Nephron (organoid): ENCODE measurements at regions not wholly inside any gene's neighbourhood (a gene's known extent, or its start where the extent isn't known, plus 50 kb on each side); places are given as distances from the start of the nearest gene placed in this dataset.

Source experiments
- H3K27ac Mint-ChIP-seq, 3 experiments: 2 replicates each; pipeline ENCODE4 v1.8.0; 2020; ENCODE audit warnings: mixed read lengths in 3 of 3, mild to moderate bottlenecking in 2 of 3, moderate library complexity in 1 of 3
- H3K27me3 Mint-ChIP-seq: 2 replicates; pipeline ENCODE4 v1.8.0; 2021; ENCODE audit warnings: low read depth, mild to moderate bottlenecking, moderate library complexity, mixed read lengths
- H3K36me3 Mint-ChIP-seq: 2 replicates; pipeline ENCODE4 v1.8.0; 2020; ENCODE audit warnings: low read depth, mixed read lengths
- H3K4me1 Mint-ChIP-seq: 2 replicates; pipeline ENCODE4 v1.8.0; 2020; ENCODE audit warnings: mixed read lengths
- H3K4me3 Mint-ChIP-seq, 3 experiments: 2 replicates each; pipeline ENCODE4 v1.8.0; 2020; ENCODE audit warnings: mild to moderate bottlenecking in 3 of 3, mixed read lengths in 3 of 3, moderate library complexity in 2 of 3
- H3K9me3 Mint-ChIP-seq: 2 replicates; pipeline ENCODE4 v1.8.0; 2020; ENCODE audit warnings: mixed read lengths
- CTCF ChIP-seq, 3 experiments: fragments of 200-600 bp; sonication (generic); IDR thresholded peaks; one replicate each; pipeline ENCODE4 v1.5.0; 2021; ENCODE audit warnings: antibody characterized with exemption in 3 of 3; ENCODE audit not compliant: unreplicated experiment in 3 of 3

DNA sequence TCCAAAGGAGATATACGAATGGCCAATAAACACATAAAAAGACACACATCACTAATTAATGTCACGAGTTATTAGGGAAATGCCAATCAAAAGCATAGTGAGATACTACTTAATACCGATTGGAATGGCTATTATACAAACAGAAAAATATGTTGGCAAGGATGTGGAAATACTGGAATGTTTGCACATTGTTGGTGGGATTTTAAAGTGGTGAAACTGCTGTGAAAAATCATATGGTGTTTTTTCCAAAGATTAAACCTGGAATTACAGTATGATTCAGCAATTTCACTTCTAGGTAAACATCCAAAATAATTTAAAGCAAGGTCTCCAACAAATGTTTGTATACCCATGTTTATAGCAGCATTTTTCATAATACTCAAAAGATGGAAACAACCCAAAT is 765.5 kb downstream of the VGLL3 start:
- H3K27me3 Mint-ChIP-seq = no peaks in the 10 kb centered on the region
- no peak for TF ChIP-seq CTCF (IDR thresholded peaks at IDR 0.05; ENCODE audit: unreplicated experiment in 3 of 3)
- no peak overlapping the region for H3K27ac Mint-ChIP-seq
- H3K4me1 Mint-ChIP-seq = no peaks in the 10 kb centered on the region
- H3K4me3 Mint-ChIP-seq = no peak overlapping the region
- peaks cover 6% of the 10 kb centered on the region for H3K9me3 Mint-ChIP-seq
- H3K36me3 Mint-ChIP-seq = no peaks in the 10 kb centered on the region

DNA sequence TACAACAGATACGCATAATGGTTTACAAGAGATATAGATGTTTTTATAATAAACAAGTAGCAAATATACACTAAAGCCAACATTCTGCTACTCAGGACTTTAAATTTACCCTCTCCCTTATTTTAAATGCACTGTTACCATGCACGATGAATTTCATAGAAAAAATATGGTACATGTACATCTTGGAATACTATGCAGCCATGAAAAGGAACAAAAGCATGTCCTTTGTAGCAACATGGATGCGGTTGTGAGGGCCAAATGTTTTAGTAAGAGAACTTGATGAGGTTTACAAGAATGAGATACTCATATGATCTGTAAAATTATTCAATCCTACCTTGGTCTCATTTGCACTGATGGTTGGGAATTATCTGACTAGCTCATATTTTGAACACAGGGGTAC is 769.3 kb downstream of the VGLL3 start:
- H3K36me3 Mint-ChIP-seq = no peaks in the 10 kb centered on the region
- no peak overlapping the region for H3K27ac Mint-ChIP-seq
- no peak for TF ChIP-seq CTCF (IDR thresholded peaks at IDR 0.05; ENCODE audit: unreplicated experiment in 3 of 3)
- H3K27me3 Mint-ChIP-seq = no peaks in the 10 kb centered on the region
- no peak overlapping the region for H3K4me3 Mint-ChIP-seq
- no peaks in the 10 kb centered on the region for H3K4me1 Mint-ChIP-seq
- peaks cover 6% of the 10 kb centered on the region for H3K9me3 Mint-ChIP-seq

DNA sequence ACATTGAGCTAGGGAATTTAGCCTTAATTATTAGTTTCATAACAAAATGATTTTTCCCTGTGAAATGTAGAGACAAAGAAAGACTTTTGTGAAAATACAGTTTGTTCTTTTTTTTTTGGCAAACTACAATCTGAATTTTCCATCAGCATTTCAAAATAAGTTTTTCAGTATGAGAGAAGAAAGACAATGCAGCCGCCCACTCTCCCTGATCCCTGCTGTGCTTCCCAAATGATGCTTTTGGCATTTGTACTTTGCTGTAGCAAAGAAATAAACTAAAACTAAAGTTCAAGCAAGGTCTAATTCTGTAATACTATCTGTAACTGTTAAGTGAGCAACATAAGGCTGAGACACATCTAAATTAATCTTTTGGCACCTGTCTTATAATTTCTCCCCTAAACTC is 782.2 kb downstream of the VGLL3 start:
- H3K36me3 Mint-ChIP-seq = no peaks in the 10 kb centered on the region
- H3K4me1 Mint-ChIP-seq = peaks cover 9% of the 10 kb centered on the region
- H3K27me3 Mint-ChIP-seq = no peaks in the 10 kb centered on the region
- H3K4me3 Mint-ChIP-seq = no peak overlapping the region
- no peak for TF ChIP-seq CTCF (IDR thresholded peaks at IDR 0.05; ENCODE audit: unreplicated experiment in 3 of 3)
- no peaks in the 10 kb centered on the region for H3K9me3 Mint-ChIP-seq
- H3K27ac Mint-ChIP-seq = peak overlapping the region in 2 of 3 experiments; percentile 47

GRCh38 chr3:86182606-86183005 is 808.3 kb downstream of the VGLL3 start:
- no peak for TF ChIP-seq CTCF (IDR thresholded peaks at IDR 0.05; ENCODE audit: unreplicated experiment in 3 of 3)

DNA sequence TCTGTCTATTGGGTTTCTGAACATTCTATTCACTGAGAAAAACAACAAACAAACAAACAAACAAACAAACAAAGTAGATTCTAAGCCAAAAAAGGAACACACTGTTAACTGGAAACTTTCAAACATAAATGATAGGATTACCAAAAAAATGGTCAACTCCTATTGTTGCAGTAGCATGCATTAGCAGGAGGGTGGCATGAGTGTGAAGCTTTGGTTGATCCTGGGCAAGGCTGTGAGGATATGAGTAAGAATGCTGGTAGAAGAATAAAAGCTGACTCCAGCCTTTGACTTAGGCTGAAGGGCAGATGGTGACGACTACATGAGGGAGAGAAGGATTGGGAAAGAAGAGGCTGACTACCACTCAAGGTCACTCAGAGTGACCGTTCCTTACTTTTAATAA is 810.3 kb downstream of the VGLL3 start:
- H3K27me3 Mint-ChIP-seq = peaks cover 3% of the 10 kb centered on the region

More at GRCh38 chr3:86182606-86183005, 808.3 kb downstream of the VGLL3 start:
- Mint-ChIP-seq H3K4me1 (no peaks in the 10 kb centered on the region), H3K27me3 (peaks cover 3% of the 10 kb centered on the region), H3K27ac (no peak overlapping the region), H3K9me3 (no peaks in the 10 kb centered on the region), H3K36me3 (no peaks in the 10 kb centered on the region), H3K4me3 (no peak overlapping the region)

More for the DNA sequence above, 810.3 kb downstream of the VGLL3 start:
- no peaks in the 10 kb centered on the region for H3K9me3 Mint-ChIP-seq
- no peak overlapping the region for H3K4me3 Mint-ChIP-seq
- H3K36me3 Mint-ChIP-seq = no peaks in the 10 kb centered on the region
- TF ChIP-seq CTCF (IDR thresholded peaks at IDR 0.05; ENCODE audit: unreplicated experiment in 3 of 3) = peak in 1 of 3 experiments; percentile 10
- no peaks in the 10 kb centered on the region for H3K4me1 Mint-ChIP-seq
- no peak overlapping the region for H3K27ac Mint-ChIP-seq
